K562 (cell line): ENCODE measurements at regions not wholly inside any gene's neighbourhood (a gene's known extent, or its start where the extent isn't known, plus 50 kb on each side); places are given as distances from the start of the nearest gene placed in this dataset.

Experiments used
- ATAC-seq: fragments of 200-7000 bp; cut with Tn5 transposase; 3 replicates; pipeline ENCODE4 v1.9.1; 2020; ENCODE audit warnings: moderate library complexity
- BruUV-seq: library from RNA; stranded (reverse); fragments of 400-500 nt; replicated peaks from 2 replicates; lab custom pipeline; 2021; lab: Mats Ljungman, UMichigan
- CTCF ChIA-PET: fragments of 300-600 bp; formaldehyde crosslinking; extraction: SDS; loops from one replicate; lab custom pipeline; 2021; ENCODE audit warnings: low intra/inter-chr PET ratio; lab: Yijun Ruan, JAX
- POLR2A ChIA-PET: fragments of 300-600, 350-650 bp; sonication (Branson Sonifier 250); formaldehyde crosslinking; extraction: SDS; loops from one replicate; lab custom pipeline; 2021; ENCODE audit warnings: antibody characterized with exemption, inconsistent platforms; lab: Yijun Ruan, JAX
- DNase-seq, 4 experiments: peaks; one replicate each; pipeline versions ENCODE4 v3.0.0 to v3.0.0-alpha.2; 2011 to 2018; ENCODE audit warnings: low spot score in 3 of 4, mixed read lengths in 3 of 4; ENCODE audit errors: extremely low read depth in 1 of 4
- FAIRE-seq: peaks from 2 replicates; lab custom pipeline; 2011; peaks lifted over from hg19 to GRCh38; lab: Jason Lieb, UNC
- H2AFZ ChIP-seq: 2 replicates; pipeline ENCODE4 v1.6.0; 2011; ENCODE audit warnings: low read depth, low read length, control low read depth, inconsistent platforms
- H3K27ac ChIP-seq: fragments of 200-600 bp; 3 replicates; pipeline ENCODE4 v1.8.0; 2011; ENCODE audit warnings: low read depth, mild to moderate bottlenecking, control low read depth, inconsistent platforms, low read length, moderate library complexity, mixed read lengths; ENCODE audit errors: extremely low read depth
- H3K27me3 ChIP-seq, 2 experiments: fragments of 300-600 bp in 1 of 2; 2 replicates in 1 of 2; 3 replicates in 1 of 2; pipeline versions ENCODE4 v1.6.0 to v1.8.0; 2011; ENCODE audit warnings: inconsistent platforms in 2 of 2, low read length in 2 of 2, mild to moderate bottlenecking in 1 of 2, mixed read lengths in 1 of 2, moderate library complexity in 1 of 2; ENCODE audit not compliant: control insufficient read depth in 2 of 2, insufficient read depth in 2 of 2
- H3K36me3 ChIP-seq: fragments of 300-600 bp; 3 replicates; pipeline ENCODE4 v1.8.0; 2011; ENCODE audit warnings: mild to moderate bottlenecking, low read length, inconsistent platforms; ENCODE audit not compliant: control insufficient read depth, insufficient read depth
- H3K4me1 ChIP-seq, 2 experiments: fragments of 200-600 bp in 1 of 2; replicated peaks in 1 of 2; 2 replicates in 1 of 2; 3 replicates in 1 of 2; pipeline versions ENCODE4 v1.5.1 to v1.8.0; 2011; ENCODE audit warnings: inconsistent platforms in 2 of 2, low read length in 2 of 2, mild to moderate bottlenecking in 1 of 2, mixed read lengths in 1 of 2, moderate library complexity in 1 of 2; ENCODE audit not compliant: control insufficient read depth in 2 of 2, insufficient read depth in 2 of 2
- H3K4me2 ChIP-seq: 2 replicates; pipeline ENCODE4 v1.6.1; 2011; ENCODE audit warnings: low read length, control low read depth, inconsistent platforms, mixed read lengths; ENCODE audit not compliant: insufficient read depth
- H3K4me3 ChIP-seq: fragments of 200-600 bp; sonication (generic), shearing (Covaris generic); 2 replicates; pipeline ENCODE4 v1.5.1; 2016; ENCODE audit warnings: control low read depth, inconsistent platforms
- H3K79me2 ChIP-seq: fragments of 200-600 bp; 3 replicates; pipeline ENCODE4 v1.8.0; 2011; ENCODE audit warnings: low read length, inconsistent platforms; ENCODE audit not compliant: control insufficient read depth, insufficient read depth
- H3K9ac ChIP-seq, 2 experiments: 2 replicates each; pipeline versions ENCODE4 v1.6.0 to v1.6.1; 2011; ENCODE audit warnings: low read depth in 2 of 2, low read length in 2 of 2, control low read depth in 1 of 2, inconsistent platforms in 1 of 2, mild to moderate bottlenecking in 1 of 2, mixed read lengths in 1 of 2; ENCODE audit not compliant: insufficient read depth in 1 of 2
- H3K9me1 ChIP-seq: one replicate; pipeline ENCODE4 v1.6.0; 2011; ENCODE audit warnings: inconsistent platforms, mild to moderate bottlenecking, low read length, moderate library complexity; ENCODE audit not compliant: control insufficient read depth, insufficient read depth
- H3K9me3 ChIP-seq: replicated peaks from 2 replicates; pipeline ENCODE4 v1.5.1; 2011; ENCODE audit warnings: low read depth, low read length, inconsistent platforms; ENCODE audit not compliant: control insufficient read depth, insufficient read depth
- H4K20me1 ChIP-seq: replicated peaks from 2 replicates; pipeline ENCODE4 v1.6.1; 2011; ENCODE audit warnings: low read length, inconsistent platforms, mixed read lengths; ENCODE audit not compliant: control insufficient read depth, insufficient read depth
- CBX2 ChIP-seq: fragments of 200-600 bp; sonication (generic); IDR thresholded peaks from one replicate; pipeline ENCODE4 v1.6.1; 2012; ENCODE audit warnings: mild to moderate bottlenecking, low read length, inconsistent platforms; ENCODE audit not compliant: insufficient read depth, poor library complexity, severe bottlenecking
- E2F5 ChIP-seq: sonication (generic); formaldehyde crosslinking; IDR thresholded peaks from 2 replicates; pipeline ENCODE4 v1.8.0; 2022; ENCODE audit warnings: mild to moderate bottlenecking, missing genetic modification reagents
- NCOA2 ChIP-seq, 2 experiments: fragments of 450-650 bp; IDR thresholded peaks; 2 replicates each; pipeline ENCODE4 v1.6.1; 2018; ENCODE audit warnings: mild to moderate bottlenecking in 2 of 2, moderate library complexity in 1 of 2; ENCODE audit not compliant: partially characterized antibody in 2 of 2
- PRPF4 ChIP-seq: fragments of 200-400 bp; formaldehyde crosslinking; IDR thresholded peaks from one replicate; pipeline ENCODE4 v1.6.1; 2017; ENCODE audit warnings: low read length, low read depth, mild to moderate bottlenecking; ENCODE audit not compliant: insufficient read depth, poor library complexity, severe bottlenecking
- THRB ChIP-seq: fragments of 450-650 bp; formaldehyde crosslinking; conservative IDR thresholded peaks from 2 replicates; pipeline ENCODE4 v1.4.0; 2022; ENCODE audit warnings: mild to moderate bottlenecking, missing genetic modification characterization
- ZBTB8A ChIP-seq: fragments of 450-650 bp; IDR thresholded peaks from 2 replicates; pipeline ENCODE4 v1.6.1; 2018; ENCODE audit warnings: mild to moderate bottlenecking, moderate library complexity; ENCODE audit not compliant: partially characterized antibody
- ZFPM2 ChIP-seq: fragments of 250-450 bp; sonication (Bioruptor Pico); IDR thresholded peaks from 2 replicates; pipeline ENCODE4 v1.5.1; 2022; ENCODE audit warnings: mild to moderate bottlenecking
- ZKSCAN1 ChIP-seq: fragments of 150-350 bp; IDR thresholded peaks from 2 replicates; pipeline ENCODE4 v1.6.1; 2016; ENCODE audit warnings: low read depth, low read length
- ZNF316 ChIP-seq: fragments of 450-650 bp; IDR thresholded peaks from 2 replicates; pipeline ENCODE4 v1.6.1; 2016
- in situ Hi-C: fragments of 300-500 bp; cut with MboI; formaldehyde crosslinking; loops from 4 replicates; pipeline ENCODE4 v1.15.0; 2018; ENCODE audit warnings: inconsistent platforms, mixed read lengths
- intact Hi-C: fragments of 100-400 bp; cut with micrococcal nuclease; formaldehyde crosslinking; loops from 2 replicates; pipeline ENCODE4 v1.14.2; 2022
- TF ChIP-seq, protein P1 (sequence below): fragments of 250-450 bp; sonication (Bioruptor Pico); IDR thresholded peaks from 2 replicates; pipeline ENCODE4 v1.4.0; 2020; ENCODE audit warnings: borderline replicate concordance

DNA sequence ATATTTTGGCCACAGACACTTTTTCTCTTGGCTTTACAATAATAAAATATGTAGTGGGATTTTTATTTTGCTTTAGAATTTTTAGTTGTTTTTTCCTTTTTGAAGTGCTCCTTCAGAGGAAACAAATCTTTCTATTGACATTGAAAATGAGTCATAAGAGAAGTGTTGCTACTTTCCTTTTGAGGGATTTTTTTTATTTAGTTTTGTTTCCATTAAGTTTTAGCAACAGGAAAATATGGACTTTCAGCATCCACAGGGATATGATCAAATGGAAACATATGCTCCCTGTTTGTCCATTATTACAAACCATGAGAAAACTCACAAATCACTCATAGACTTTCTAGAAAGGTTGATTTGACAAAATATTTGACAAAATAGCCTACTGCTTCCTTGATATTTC lies 65.3 kb upstream of the BMP2 start:
- in situ Hi-C loops = no loop called here
- Histone ChIP-seq H3K79me2 (no peaks in the 10 kb centered on the region), H3K4me2 (no peak overlapping the region), H3K9me3 (no peaks in the 10 kb centered on the region), H3K9me1 (no peaks in the 10 kb centered on the region), H3K4me3 (no peak overlapping the region), H3K27me3 (no peaks in the 10 kb centered on the region), H3K4me1 (no peaks in the 10 kb centered on the region), H3K36me3 (no peaks in the 10 kb centered on the region), H3K9ac (no peak overlapping the region), H2AFZ (no peak overlapping the region), H4K20me1 (no peaks in the 10 kb centered on the region), H3K27ac (no peak overlapping the region)
- ATAC-seq (no peak), FAIRE-seq (no peak), DNase-seq (no peak)
- ChIA-PET POLR2A (no interaction called here), CTCF (no interaction called here)
- BruUV-seq = no TSS peak
- intact Hi-C loops = no loop called here
- no peak for TF ChIP-seq THRB (CRISPR knock-in tag)
- TF ChIP-seq, protein P1, sequence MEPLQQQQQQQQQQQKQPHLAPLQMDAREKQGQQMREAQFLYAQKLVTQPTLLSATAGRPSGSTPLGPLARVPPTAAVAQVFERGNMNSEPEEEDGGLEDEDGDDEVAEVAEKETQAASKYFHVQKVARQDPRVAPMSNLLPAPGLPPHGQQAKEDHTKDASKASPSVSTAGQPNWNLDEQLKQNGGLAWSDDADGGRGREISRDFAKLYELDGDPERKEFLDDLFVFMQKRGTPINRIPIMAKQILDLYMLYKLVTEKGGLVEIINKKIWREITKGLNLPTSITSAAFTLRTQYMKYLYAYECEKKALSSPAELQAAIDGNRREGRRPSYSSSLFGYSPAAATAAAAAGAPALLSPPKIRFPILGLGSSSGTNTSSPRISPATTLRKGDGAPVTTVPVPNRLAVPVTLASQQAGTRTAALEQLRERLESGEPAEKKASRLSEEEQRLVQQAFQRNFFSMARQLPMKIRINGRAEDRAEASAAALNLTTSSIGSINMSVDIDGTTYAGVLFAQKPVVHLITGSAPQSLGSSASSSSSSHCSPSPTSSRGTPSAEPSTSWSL (CRISPR knock-in tag) = no peak
- TF ChIP-seq E2F5 = no peak
- no peak for TF ChIP-seq ZNF316
- no peak for TF ChIP-seq ZKSCAN1
- no peak for TF ChIP-seq PRPF4
- TF ChIP-seq ZBTB8A = no peak
- no peak for TF ChIP-seq ZFPM2 (CRISPR knock-in tag)
- TF ChIP-seq CBX2 = no peak
- TF ChIP-seq NCOA2 (IDR thresholded peaks at IDR 0.05; ENCODE audit: partially characterized antibody in 2 of 2) = no peak
